Activated CD4-positive, CD25-positive, alpha-beta regulatory T cell treated with anti-CD3 and anti-CD28 coated beads, Interleukin-2, amount 50 U/mL, for 16 hours (primary cell): ENCODE measurements at regions not wholly inside any gene's neighbourhood (a gene's known extent, or its start where the extent isn't known, plus 50 kb on each side); places are given as distances from the start of the nearest gene placed in this dataset.

Experiments
- DNase-seq: peaks from one replicate; pipeline ENCODE4 v3.0.0-alpha.2; 2020; ENCODE audit warnings: low read depth, low spot score

- no peak for DNase-seq
Measured at GRCh38 chr1:199160521-199161318, 521.9 kb downstream of the PTPRC start.

GRCh38 chr1:199161319-199161680 lies 522.5 kb downstream of the PTPRC start:
- no peak for DNase-seq

GRCh38 chr1:199161766-199162303 lies 523.0 kb downstream of the PTPRC start:
- no peak for DNase-seq

GRCh38 chr1:199163267-199163666 lies 524.4 kb downstream of the PTPRC start:
- no peak for DNase-seq

GRCh38 chr1:199163670-199164069 lies 524.8 kb downstream of the PTPRC start:
- no peak for DNase-seq

- no peak for DNase-seq
Measured at GRCh38 chr1:199167460-199167859, 528.6 kb downstream of the PTPRC start.

- DNase-seq = no peak
Measured at GRCh38 chr1:199168888-199169585, 530.2 kb downstream of the PTPRC start.

GRCh38 chr1:199170711-199171110 lies 531.9 kb downstream of the PTPRC start:
- no peak for DNase-seq

- DNase-seq = no peak
Measured at GRCh38 chr1:199172171-199173124, 533.6 kb downstream of the PTPRC start.

- DNase-seq = no peak
Measured at GRCh38 chr1:199173356-199173755, 534.5 kb downstream of the PTPRC start.

GRCh38 chr1:199174336-199174735 lies 535.5 kb downstream of the PTPRC start:
- no peak for DNase-seq

- DNase-seq = no peak
Measured at GRCh38 chr1:199176713-199177112, 537.9 kb downstream of the PTPRC start.

- no peak for DNase-seq
Measured at GRCh38 chr1:199177241-199177640, 538.4 kb downstream of the PTPRC start.

- no peak for DNase-seq
Measured at GRCh38 chr1:199178646-199179045, 539.8 kb downstream of the PTPRC start.

GRCh38 chr1:199182186-199182843 lies 543.5 kb downstream of the PTPRC start:
- DNase-seq = no peak

GRCh38 chr1:199184180-199184579 lies 545.3 kb downstream of the PTPRC start:
- DNase-seq = no peak

- DNase-seq = no peak
Measured at GRCh38 chr1:199194862-199195261, 556.0 kb downstream of the PTPRC start.

- DNase-seq = no peak
Measured at GRCh38 chr1:199197695-199198094, 558.9 kb downstream of the PTPRC start.

GRCh38 chr1:199202331-199202730 lies 563.5 kb downstream of the PTPRC start:
- DNase-seq = no peak

GRCh38 chr1:199204231-199204630 lies 565.4 kb downstream of the PTPRC start:
- DNase-seq = no peak

- DNase-seq = no peak
Measured at GRCh38 chr1:199205740-199206441, 567.1 kb downstream of the PTPRC start.
